Kidney (tissue), 13 donors: ENCODE measurements at regions not wholly inside any gene's neighbourhood (a gene's known extent, or its start where the extent isn't known, plus 50 kb on each side); places are given as distances from the start of the nearest gene placed in this dataset.

ENCODE experiments used
- DNase-seq, 5 donors: peaks; one replicate each; pipeline ENCODE4 v3.0.0-alpha.2; 2013 to 2020
- FAIRE-seq: peaks from 2 replicates; lab custom pipeline; 2012; peaks lifted over from hg19 to GRCh38; lab: Jason Lieb, UNC
- H3K27ac ChIP-seq, 2 donors: one replicate each; pipeline ENCODE4 v1.7.0; 2013; ENCODE audit warnings: low read depth in 2 of 2, low read length in 2 of 2, inconsistent platforms in 1 of 2
- H3K27me3 ChIP-seq: one replicate; pipeline ENCODE4 v1.7.1; 2013; ENCODE audit warnings: low read length, inconsistent platforms; ENCODE audit not compliant: control insufficient read depth, insufficient read depth
- H3K36me3 ChIP-seq, 3 donors: one replicate each; pipeline versions ENCODE4 v1.7.0 to v1.7.1; 2013; ENCODE audit warnings: low read length in 3 of 3, control low read depth in 1 of 3, inconsistent platforms in 1 of 3; ENCODE audit not compliant: insufficient read depth in 3 of 3, control insufficient read depth in 2 of 3
- H3K4me1 ChIP-seq, 3 donors: one replicate each; pipeline versions ENCODE4 v1.7.0 to v1.7.1; 2013; ENCODE audit warnings: low read length in 3 of 3, inconsistent platforms in 1 of 3, low read depth in 1 of 3; ENCODE audit not compliant: control insufficient read depth in 2 of 3, insufficient read depth in 2 of 3
- H3K4me3 ChIP-seq, 3 donors: one replicate each; pipeline versions ENCODE4 v1.7.0 to v1.8.1; 2013; ENCODE audit warnings: low read length in 3 of 3, control low read depth in 1 of 3, inconsistent platforms in 1 of 3
- H3K9ac ChIP-seq, 3 donors: one replicate each; pipeline versions ENCODE4 v1.7.0 to v1.7.1; 2013; ENCODE audit warnings: low read length in 3 of 3, control low read depth in 1 of 3, inconsistent platforms in 1 of 3
- H3K9me3 ChIP-seq, 3 donors: one replicate each; pipeline versions ENCODE4 v1.7.0 to v1.7.1; 2013; ENCODE audit warnings: low read length in 3 of 3, control low read depth in 1 of 3, inconsistent platforms in 1 of 3; ENCODE audit not compliant: control insufficient read depth in 2 of 3, insufficient read depth in 1 of 3
- intact Hi-C: fragments of 100-400 bp; cut with DNase I; formaldehyde crosslinking; loops from one replicate; pipeline ENCODE4 v1.11.1; 2022
- TF ChIP-seq, protein P1 (sequence below): IDR thresholded peaks from 3 replicates; pipeline ENCODE4 v1.5.1; 2012; ENCODE audit warnings: mild to moderate bottlenecking, moderate library complexity, borderline replicate concordance; ENCODE audit not compliant: insufficient read depth; ENCODE audit errors: extremely low read depth
- donor health status: control.
- donor health status: control.
- donor health status: control.
- donor health status: control.
- donor health status: control.
- donor health status: DM: yes; HTN: yes; CAD: no.
- donor health status: Normal renal cell carcinoma (clear cell type).

DNA sequence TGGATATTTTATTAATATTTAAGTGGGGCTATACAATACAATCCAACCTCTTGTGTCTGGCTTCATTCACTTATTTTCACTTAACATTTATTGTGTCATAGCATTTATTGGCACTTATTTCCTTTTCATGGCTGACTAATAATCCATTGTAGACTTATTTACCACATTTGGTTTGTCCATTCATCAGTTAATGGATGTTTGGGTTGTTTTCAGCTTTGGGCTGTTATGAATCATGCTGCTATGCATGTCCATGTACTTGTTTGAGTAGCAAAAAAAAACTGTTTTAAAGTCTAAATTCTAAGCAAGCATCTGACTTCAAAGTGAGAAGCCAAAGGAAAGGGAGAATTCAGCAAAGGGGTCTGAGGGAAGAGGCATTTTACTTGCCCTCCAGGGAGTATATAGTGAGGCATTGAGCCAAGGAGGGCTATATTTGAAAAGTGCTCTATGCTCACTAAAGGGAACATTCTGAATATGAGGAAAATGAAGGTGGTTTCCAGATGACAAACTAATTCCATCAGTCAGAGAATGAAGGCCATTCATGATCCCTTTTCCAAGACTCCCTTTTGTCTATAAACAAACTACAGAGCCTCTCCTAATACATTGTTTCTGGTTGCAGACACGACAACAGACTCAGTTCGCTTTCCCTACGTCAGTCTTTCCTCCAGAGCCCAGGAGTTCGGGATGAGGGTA, 532.8 kb upstream of the KLF4 start:
- Histone ChIP-seq H3K4me1 (no peaks in the 10 kb centered on the region), H3K4me3 (no peak overlapping the region), H3K9ac (no peak overlapping the region), H3K36me3 (no peaks in the 10 kb centered on the region), H3K27me3 (no peaks in the 10 kb centered on the region), H3K27ac (no peak overlapping the region), H3K9me3 (peaks cover 0 to 2% (median 0%) of the 10 kb centered on the region in 3 donors)
- FAIRE-seq: no peak
- intact Hi-C loops: no loop called here
- TF ChIP-seq, protein P1, sequence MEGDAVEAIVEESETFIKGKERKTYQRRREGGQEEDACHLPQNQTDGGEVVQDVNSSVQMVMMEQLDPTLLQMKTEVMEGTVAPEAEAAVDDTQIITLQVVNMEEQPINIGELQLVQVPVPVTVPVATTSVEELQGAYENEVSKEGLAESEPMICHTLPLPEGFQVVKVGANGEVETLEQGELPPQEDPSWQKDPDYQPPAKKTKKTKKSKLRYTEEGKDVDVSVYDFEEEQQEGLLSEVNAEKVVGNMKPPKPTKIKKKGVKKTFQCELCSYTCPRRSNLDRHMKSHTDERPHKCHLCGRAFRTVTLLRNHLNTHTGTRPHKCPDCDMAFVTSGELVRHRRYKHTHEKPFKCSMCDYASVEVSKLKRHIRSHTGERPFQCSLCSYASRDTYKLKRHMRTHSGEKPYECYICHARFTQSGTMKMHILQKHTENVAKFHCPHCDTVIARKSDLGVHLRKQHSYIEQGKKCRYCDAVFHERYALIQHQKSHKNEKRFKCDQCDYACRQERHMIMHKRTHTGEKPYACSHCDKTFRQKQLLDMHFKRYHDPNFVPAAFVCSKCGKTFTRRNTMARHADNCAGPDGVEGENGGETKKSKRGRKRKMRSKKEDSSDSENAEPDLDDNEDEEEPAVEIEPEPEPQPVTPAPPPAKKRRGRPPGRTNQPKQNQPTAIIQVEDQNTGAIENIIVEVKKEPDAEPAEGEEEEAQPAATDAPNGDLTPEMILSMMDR: no peak
- no peak for DNase-seq

DNA sequence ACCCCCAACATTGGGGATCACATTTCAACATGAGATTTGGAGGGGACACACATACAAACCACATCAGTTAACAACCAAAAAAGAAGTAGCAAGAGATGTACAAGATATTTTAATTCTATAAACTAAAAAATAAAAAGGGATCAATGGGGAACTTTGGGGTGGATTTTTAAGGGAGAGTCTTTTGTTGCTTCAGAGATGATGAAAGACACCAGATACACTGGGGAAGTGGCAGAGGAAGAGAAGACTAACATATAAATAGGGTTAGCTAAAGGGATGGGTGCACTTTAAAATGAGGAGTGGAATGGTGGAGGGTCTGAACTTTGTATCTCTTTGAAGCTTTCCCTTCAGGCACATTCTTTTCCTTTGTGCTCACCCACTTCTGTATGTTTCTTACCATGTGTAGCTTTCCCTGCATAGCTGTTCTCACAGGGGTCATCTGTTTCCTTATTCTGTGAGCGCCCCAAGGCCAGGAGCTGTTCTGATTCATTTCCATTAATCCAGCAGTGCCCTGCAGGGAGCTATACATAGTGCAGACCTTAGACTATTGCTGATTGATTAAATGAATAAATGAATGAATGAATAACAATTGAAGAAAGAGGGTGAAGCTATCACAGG, 531.6 kb upstream of the KLF4 start:
- H3K27ac ChIP-seq: no peak overlapping the region
- H3K36me3 ChIP-seq: no peaks in the 10 kb centered on the region
- H3K27me3 ChIP-seq: no peaks in the 10 kb centered on the region
- peaks cover 0 to 2% (median 0%) of the 10 kb centered on the region in 3 donors for H3K9me3 ChIP-seq
- H3K9ac ChIP-seq: no peak overlapping the region
- intact Hi-C loops: no loop called here
- TF ChIP-seq, protein P1: no peak
- H3K4me1 ChIP-seq: no peaks in the 10 kb centered on the region
- FAIRE-seq (no peak), DNase-seq (no peak)
- H3K4me3 ChIP-seq: no peak overlapping the region

DNA sequence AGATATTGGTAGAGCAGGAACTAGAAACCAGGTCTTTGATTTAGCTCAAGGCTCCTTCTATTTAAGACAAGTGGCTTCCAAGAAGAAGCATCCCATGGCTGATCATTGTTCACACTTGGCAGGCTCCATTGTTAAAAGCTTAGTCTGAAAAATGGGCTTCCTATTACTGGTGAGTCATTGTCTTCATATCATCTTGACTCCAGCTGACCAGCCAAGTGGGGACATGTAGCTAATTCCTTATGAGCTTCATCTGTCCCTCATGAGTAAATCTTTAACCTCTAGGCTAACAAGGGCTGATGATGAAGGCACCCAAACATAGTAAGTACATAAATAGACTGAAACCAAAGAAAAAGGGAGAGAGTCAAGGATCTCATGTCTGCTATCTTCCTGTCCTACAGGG, 530.3 kb upstream of the KLF4 start:
- no peak overlapping the region for H3K4me3 ChIP-seq
- no peaks in the 10 kb centered on the region for H3K36me3 ChIP-seq
- H3K4me1 ChIP-seq: no peaks in the 10 kb centered on the region
- no peak overlapping the region for H3K9ac ChIP-seq
- no peaks in the 10 kb centered on the region for H3K27me3 ChIP-seq
- no peak for DNase-seq
- intact Hi-C loops: no loop called here
- H3K9me3 ChIP-seq: peaks cover 0 to 2% (median 0%) of the 10 kb centered on the region in 3 donors
- TF ChIP-seq, protein P1: no peak
- FAIRE-seq: no peak
- H3K27ac ChIP-seq: no peak overlapping the region
